ENCODE measurements at regions not wholly inside any gene's neighbourhood (a gene's known extent, or its start where the extent isn't known, plus 50 kb on each side); places are given as distances from the start of the nearest gene placed in this dataset.
A peak's percentile ranks its signal among the peaks of the same experiment; 100 is the strongest.

GRCh38 chr20:23246717-23247664, 103.6 kb upstream of the NXT1 start:
- no peak overlapping the region for H3K4me3 ChIP-seq (replicated peaks in 1 of 2; ENCODE audit: low read depth in 2 of 2, low read length in 2 of 2)
- DNase-seq (ENCODE audit: low read depth in 2 of 2) = peak in 1 of 2 donors; percentile 49
- TF ChIP-seq, protein P1, sequence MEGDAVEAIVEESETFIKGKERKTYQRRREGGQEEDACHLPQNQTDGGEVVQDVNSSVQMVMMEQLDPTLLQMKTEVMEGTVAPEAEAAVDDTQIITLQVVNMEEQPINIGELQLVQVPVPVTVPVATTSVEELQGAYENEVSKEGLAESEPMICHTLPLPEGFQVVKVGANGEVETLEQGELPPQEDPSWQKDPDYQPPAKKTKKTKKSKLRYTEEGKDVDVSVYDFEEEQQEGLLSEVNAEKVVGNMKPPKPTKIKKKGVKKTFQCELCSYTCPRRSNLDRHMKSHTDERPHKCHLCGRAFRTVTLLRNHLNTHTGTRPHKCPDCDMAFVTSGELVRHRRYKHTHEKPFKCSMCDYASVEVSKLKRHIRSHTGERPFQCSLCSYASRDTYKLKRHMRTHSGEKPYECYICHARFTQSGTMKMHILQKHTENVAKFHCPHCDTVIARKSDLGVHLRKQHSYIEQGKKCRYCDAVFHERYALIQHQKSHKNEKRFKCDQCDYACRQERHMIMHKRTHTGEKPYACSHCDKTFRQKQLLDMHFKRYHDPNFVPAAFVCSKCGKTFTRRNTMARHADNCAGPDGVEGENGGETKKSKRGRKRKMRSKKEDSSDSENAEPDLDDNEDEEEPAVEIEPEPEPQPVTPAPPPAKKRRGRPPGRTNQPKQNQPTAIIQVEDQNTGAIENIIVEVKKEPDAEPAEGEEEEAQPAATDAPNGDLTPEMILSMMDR (IDR thresholded peaks at IDR 0.05; ENCODE audit: low read depth, low read length) = no peak

GRCh38 chr20:23245553-23246181, 104.9 kb upstream of the NXT1 start:
- H3K4me3 ChIP-seq (replicated peaks in 1 of 2; ENCODE audit: low read depth in 2 of 2, low read length in 2 of 2) = no peak overlapping the region
- TF ChIP-seq, protein P1 (IDR thresholded peaks at IDR 0.05; ENCODE audit: low read depth, low read length) = peak; percentile 77

GRCh38 chr20:23244916-23245552, 105.6 kb upstream of the NXT1 start:
- no peak for DNase-seq (ENCODE audit: low read depth in 2 of 2)
- TF ChIP-seq, protein P1 (IDR thresholded peaks at IDR 0.05; ENCODE audit: low read depth, low read length) = no peak

More at GRCh38 chr20:23245553-23246181, 104.9 kb upstream of the NXT1 start:
- peak; percentile 61 to 73 for DNase-seq (ENCODE audit: low read depth in 2 of 2)

GRCh38 chr20:23244156-23244915, 106.3 kb upstream of the NXT1 start:
- DNase-seq (ENCODE audit: low read depth in 2 of 2) = peak; percentile 41 to 46
- TF ChIP-seq, protein P1 (IDR thresholded peaks at IDR 0.05; ENCODE audit: low read depth, low read length) = no peak
- H3K4me3 ChIP-seq (replicated peaks in 1 of 2; ENCODE audit: low read depth in 2 of 2, low read length in 2 of 2) = no peak overlapping the region

More at GRCh38 chr20:23244916-23245552, 105.6 kb upstream of the NXT1 start:
- H3K4me3 ChIP-seq (replicated peaks in 1 of 2; ENCODE audit: low read depth in 2 of 2, low read length in 2 of 2) = no peak overlapping the region

DNA sequence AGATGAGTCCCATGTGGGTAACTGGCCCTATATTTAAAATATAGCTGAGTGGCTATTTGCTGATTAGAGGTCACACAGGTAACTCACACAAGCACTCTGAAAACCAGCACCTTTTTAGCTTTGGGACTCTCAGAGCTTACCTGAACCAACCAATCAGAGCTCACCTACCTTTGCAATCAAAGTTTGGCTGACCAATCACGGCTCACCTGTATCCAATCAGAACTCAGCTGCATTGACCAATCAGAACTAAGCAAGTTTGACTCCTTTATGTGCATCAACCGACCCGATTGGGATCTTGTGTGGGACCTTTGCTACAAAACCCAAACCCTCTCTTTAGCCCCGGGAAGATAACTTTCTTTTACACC, 106.8 kb upstream of the NXT1 start:
- TF ChIP-seq, protein P1 (IDR thresholded peaks at IDR 0.05; ENCODE audit: low read depth, low read length) = no peak
- DNase-seq (ENCODE audit: low read depth in 2 of 2) = no peak

DNA sequence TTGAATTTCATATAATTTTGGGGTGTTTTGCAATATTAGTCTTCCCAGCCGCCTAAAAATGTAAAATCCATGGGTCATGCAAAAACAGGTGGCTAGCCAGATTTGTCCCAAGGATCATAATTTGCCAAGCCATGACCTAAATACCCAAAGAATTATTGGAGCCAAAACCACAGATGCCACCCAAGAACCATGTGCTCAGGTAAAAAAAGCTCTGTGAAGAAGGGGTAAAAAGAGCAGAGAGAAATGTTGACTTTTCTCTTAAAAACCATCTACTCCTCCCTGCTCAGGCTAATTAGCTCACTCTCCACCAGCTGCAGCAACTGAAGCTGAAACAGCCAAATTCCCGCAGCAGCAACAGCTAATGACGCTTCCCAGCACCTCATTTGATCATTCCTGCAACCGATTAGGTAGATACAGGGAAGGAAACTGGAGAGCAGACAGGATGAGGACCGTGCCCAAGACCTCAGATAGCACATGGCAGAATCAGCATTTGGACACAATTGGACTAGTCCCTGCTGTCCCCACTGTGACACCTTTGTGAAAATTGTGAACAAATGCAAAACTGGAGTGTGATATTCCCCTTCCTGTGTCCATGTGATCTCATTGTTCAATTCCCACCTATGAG, 107.9 kb upstream of the NXT1 start:
- no peak for DNase-seq (ENCODE audit: low read depth in 2 of 2)
- H3K4me3 ChIP-seq (replicated peaks in 1 of 2; ENCODE audit: low read depth in 2 of 2, low read length in 2 of 2) = no peak overlapping the region
- TF ChIP-seq, protein P1 (IDR thresholded peaks at IDR 0.05; ENCODE audit: low read depth, low read length) = no peak

More for the DNA sequence above, 106.8 kb upstream of the NXT1 start:
- H3K4me3 ChIP-seq (replicated peaks in 1 of 2; ENCODE audit: low read depth in 2 of 2, low read length in 2 of 2) = no peak overlapping the region

All from cardiac fibroblast (primary cell).